GM12891 (cell line): ENCODE measurements at regions not wholly inside any gene's neighbourhood (a gene's known extent, or its start where the extent isn't known, plus 50 kb on each side); places are given as distances from the start of the nearest gene placed in this dataset.
A peak's percentile ranks its signal among the peaks of the same experiment; 100 is the strongest.

Source experiments
- POU2F2 ChIP-seq: IDR thresholded peaks from 2 replicates; pipeline ENCODE4 v1.6.1; 2011; ENCODE audit warnings: low read depth, mild to moderate bottlenecking, control low read depth, low read length, moderate library complexity
- TAF1 ChIP-seq: IDR thresholded peaks from 2 replicates; pipeline ENCODE4 v1.6.1; 2011; ENCODE audit warnings: low read depth, low read length, control low read depth

- no peak for TF ChIP-seq TAF1
- TF ChIP-seq POU2F2 = peak; percentile 80; the same call in 1 of the 2 replicates
Observed at GRCh38 chr5:125411744-125412560, 665.5 kb upstream of the ZNF608 start.
